Karpas-422 (cell line): ENCODE measurements at regions not wholly inside any gene's neighbourhood (a gene's known extent, or its start where the extent isn't known, plus 50 kb on each side); places are given as distances from the start of the nearest gene placed in this dataset.

Experiments
- DNase-seq: peaks from one replicate; pipeline ENCODE4 v3.0.0-alpha.2; 2015
- H2AFZ ChIP-seq: fragments of 200-600 bp; sonication (generic); 2 replicates; pipeline ENCODE4 v1.6.1; 2014; ENCODE audit warnings: antibody characterized with exemption, low read length, mixed read lengths
- H3K27ac ChIP-seq: fragments of 200-600 bp; sonication (generic); 2 replicates; pipeline ENCODE4 v1.5.1; 2014; ENCODE audit warnings: mild to moderate bottlenecking, low read length, moderate library complexity
- H3K27me3 ChIP-seq: fragments of 200-600 bp; sonication (generic); 2 replicates; pipeline ENCODE4 v1.6.1; 2014; ENCODE audit warnings: low read length, mixed read lengths
- H3K36me3 ChIP-seq: fragments of 200-600 bp; sonication (generic); 2 replicates; pipeline ENCODE4 v1.6.1; 2014; ENCODE audit warnings: low read length, mixed read lengths; ENCODE audit not compliant: insufficient read depth
- H3K4me1 ChIP-seq: fragments of 200-600 bp; sonication (generic); 2 replicates; pipeline ENCODE4 v1.6.1; 2014; ENCODE audit warnings: mild to moderate bottlenecking, low read length, mixed read lengths
- H3K4me2 ChIP-seq: fragments of 200-600 bp; sonication (generic); 2 replicates; pipeline ENCODE4 v1.6.1; 2014; ENCODE audit warnings: low read length, low read depth, mild to moderate bottlenecking; ENCODE audit not compliant: poor library complexity, severe bottlenecking
- H3K4me3 ChIP-seq: fragments of 200-600 bp; sonication (generic); 2 replicates; pipeline ENCODE4 v1.5.1; 2014; ENCODE audit warnings: mild to moderate bottlenecking, antibody characterized with exemption, low read length, mixed read lengths
- H3K79me2 ChIP-seq: fragments of 200-600 bp; sonication (generic); 2 replicates; pipeline ENCODE4 v1.6.1; 2014; ENCODE audit warnings: mild to moderate bottlenecking, low read length, mixed read lengths
- H3K9ac ChIP-seq: fragments of 200-600 bp; sonication (generic); 2 replicates; pipeline ENCODE4 v1.6.0; 2014; ENCODE audit warnings: low read length
- H3K9me2 ChIP-seq: fragments of 200-600 bp; sonication (generic), shearing (Covaris generic); replicated peaks from 2 replicates; pipeline ENCODE4 v1.6.0; 2014; ENCODE audit warnings: mild to moderate bottlenecking, low read length, moderate library complexity; ENCODE audit not compliant: insufficient read depth
- H3K9me3 ChIP-seq: fragments of 300-700, 200-600 bp; sonication (generic); 2 replicates; pipeline ENCODE4 v1.6.1; 2014; ENCODE audit warnings: low read length, mixed read lengths
- H4K20me1 ChIP-seq: fragments of 200-600 bp; sonication (generic); 2 replicates; pipeline ENCODE4 v1.6.1; 2014; ENCODE audit warnings: mild to moderate bottlenecking, antibody characterized with exemption, low read length, low read depth; ENCODE audit not compliant: insufficient read depth

DNA sequence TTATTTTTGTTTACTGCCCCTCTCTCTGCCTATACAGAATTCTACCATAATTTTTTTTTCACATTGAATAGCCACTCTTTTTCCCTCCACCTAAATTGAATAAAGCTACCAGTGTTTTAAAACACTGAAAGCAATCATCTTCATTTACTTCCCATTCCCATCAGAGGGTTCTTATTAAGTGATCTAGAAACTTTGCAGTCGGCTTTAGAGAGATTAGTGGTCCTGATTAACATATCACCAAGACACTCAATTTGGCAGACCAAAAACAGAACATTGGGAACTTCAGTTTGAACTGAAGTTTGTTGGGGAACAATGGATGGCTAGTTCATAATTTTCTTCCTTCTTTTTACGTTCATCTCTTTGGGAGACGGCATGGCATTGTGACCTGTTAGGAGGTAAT, 249.5 kb downstream of the CBLN4 start:
- Histone ChIP-seq H2AFZ (no peak overlapping the region), H3K36me3 (no peaks in the 10 kb centered on the region), H3K4me2 (no peak overlapping the region), H3K27me3 (no peaks in the 10 kb centered on the region), H3K9ac (no peak overlapping the region), H3K9me2 (no peaks in the 10 kb centered on the region), H3K79me2 (no peaks in the 10 kb centered on the region), H3K4me1 (no peaks in the 10 kb centered on the region), H3K4me3 (no peak overlapping the region), H4K20me1 (no peaks in the 10 kb centered on the region), H3K27ac (no peak overlapping the region), H3K9me3 (peaks cover 19% of the 10 kb centered on the region)
- no peak for DNase-seq

GRCh38 chr20:55755411-55755810, 249.9 kb downstream of the CBLN4 start:
- Histone ChIP-seq H3K79me2 (no peaks in the 10 kb centered on the region), H3K27ac (no peak overlapping the region), H3K4me3 (no peak overlapping the region), H3K9ac (no peak overlapping the region), H3K9me2 (no peaks in the 10 kb centered on the region), H4K20me1 (no peaks in the 10 kb centered on the region), H2AFZ (no peak overlapping the region), H3K9me3 (peaks cover 18% of the 10 kb centered on the region), H3K4me2 (no peak overlapping the region), H3K27me3 (no peaks in the 10 kb centered on the region), H3K36me3 (no peaks in the 10 kb centered on the region), H3K4me1 (no peaks in the 10 kb centered on the region)
- DNase-seq, result no peak

DNA sequence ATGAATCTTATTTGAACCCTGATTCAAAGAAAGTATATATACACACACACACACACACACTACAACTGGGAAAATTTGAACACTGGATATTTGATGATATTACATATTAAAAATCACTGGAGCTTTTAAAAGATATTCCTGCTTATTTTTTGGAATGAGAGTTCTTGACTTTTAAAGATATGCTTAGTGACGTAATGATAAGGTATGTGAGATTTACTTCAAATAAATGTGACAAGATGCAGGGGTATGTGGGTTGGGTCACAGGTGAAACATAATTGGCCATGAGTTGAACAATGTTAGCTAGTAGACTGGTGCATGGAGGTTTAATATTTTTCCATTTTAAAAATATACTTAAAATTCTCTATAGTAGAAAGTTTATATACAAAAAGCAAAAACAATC, 258.6 kb downstream of the CBLN4 start:
- no peak for DNase-seq
- H3K9me2 ChIP-seq, result no peaks in the 10 kb centered on the region
- H4K20me1 ChIP-seq, result no peaks in the 10 kb centered on the region
- H3K9me3 ChIP-seq, result peaks cover 23% of the 10 kb centered on the region
- H3K4me1 ChIP-seq, result no peaks in the 10 kb centered on the region
- no peaks in the 10 kb centered on the region for H3K27me3 ChIP-seq
- no peak overlapping the region for H3K27ac ChIP-seq
- no peaks in the 10 kb centered on the region for H3K36me3 ChIP-seq
- H3K4me3 ChIP-seq, result no peak overlapping the region
- no peak overlapping the region for H2AFZ ChIP-seq
- no peak overlapping the region for H3K4me2 ChIP-seq
- H3K9ac ChIP-seq, result no peak overlapping the region
- H3K79me2 ChIP-seq, result no peaks in the 10 kb centered on the region

DNA sequence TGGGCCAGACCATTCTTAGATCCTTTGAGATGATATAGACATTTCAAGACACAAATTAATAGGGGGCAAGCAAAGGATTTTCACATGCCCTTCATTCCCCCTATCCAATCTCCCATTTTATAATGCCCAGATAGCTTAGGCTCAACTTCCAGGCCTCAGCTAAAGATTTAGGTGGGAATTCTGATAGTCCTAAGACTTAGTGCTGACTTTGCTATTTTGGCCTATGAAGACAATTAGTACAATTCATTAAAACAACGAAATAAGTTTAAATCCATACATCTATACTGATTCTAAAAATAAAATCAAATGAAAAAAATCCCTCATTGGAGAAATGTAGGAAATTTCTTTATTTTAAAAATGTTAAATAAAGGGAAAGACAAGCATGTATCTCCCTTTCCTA, 259.5 kb downstream of the CBLN4 start:
- no peak overlapping the region for H3K9ac ChIP-seq
- H3K9me2 ChIP-seq, result no peaks in the 10 kb centered on the region
- no peaks in the 10 kb centered on the region for H3K27me3 ChIP-seq
- H3K79me2 ChIP-seq, result no peaks in the 10 kb centered on the region
- no peaks in the 10 kb centered on the region for H3K36me3 ChIP-seq
- H3K4me3 ChIP-seq, result no peak overlapping the region
- H2AFZ ChIP-seq, result no peak overlapping the region
- H3K4me2 ChIP-seq, result no peak overlapping the region
- H4K20me1 ChIP-seq, result no peaks in the 10 kb centered on the region
- H3K9me3 ChIP-seq, result peaks cover 26% of the 10 kb centered on the region
- H3K4me1 ChIP-seq, result no peaks in the 10 kb centered on the region
- no peak overlapping the region for H3K27ac ChIP-seq
- no peak for DNase-seq

DNA sequence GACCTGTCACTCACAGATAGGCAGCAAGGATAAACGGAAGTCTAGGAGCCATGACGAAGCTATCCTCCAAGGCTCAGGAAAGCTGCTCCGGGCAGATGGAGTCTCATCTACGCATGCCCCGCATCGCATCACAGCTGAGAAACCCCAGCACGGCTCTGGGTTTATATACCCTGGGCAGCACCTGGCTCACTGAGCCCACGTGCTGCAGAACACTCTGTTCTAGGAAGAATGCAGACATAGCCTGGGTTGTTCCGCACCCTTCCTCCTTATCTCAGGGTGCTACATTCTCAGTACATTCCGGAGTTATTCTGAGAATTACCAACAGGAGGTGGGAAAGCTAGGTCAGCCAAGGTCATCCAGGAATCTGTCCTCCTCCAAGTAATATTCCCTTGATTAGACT, 260.4 kb downstream of the CBLN4 start:
- Histone ChIP-seq H3K9me3 (peaks cover 23% of the 10 kb centered on the region), H4K20me1 (no peaks in the 10 kb centered on the region), H3K27ac (no peak overlapping the region), H3K36me3 (no peaks in the 10 kb centered on the region), H3K4me1 (no peaks in the 10 kb centered on the region), H3K9ac (no peak overlapping the region), H3K4me2 (no peak overlapping the region), H3K79me2 (no peaks in the 10 kb centered on the region), H3K27me3 (no peaks in the 10 kb centered on the region), H3K9me2 (no peaks in the 10 kb centered on the region), H2AFZ (no peak overlapping the region), H3K4me3 (no peak overlapping the region)
- DNase-seq, result no peak

- Histone ChIP-seq H4K20me1 (no peaks in the 10 kb centered on the region), H3K27ac (no peak overlapping the region)
These were observed 263.5 kb downstream of the CBLN4 start for GRCh38 chr20:55741801-55742200.

GRCh38 chr20:55740076-55740475, 265.2 kb downstream of the CBLN4 start:
- no peak for DNase-seq
- H3K79me2 ChIP-seq, result no peaks in the 10 kb centered on the region
- no peaks in the 10 kb centered on the region for H3K4me1 ChIP-seq
- H3K9me2 ChIP-seq, result no peaks in the 10 kb centered on the region
- H3K4me3 ChIP-seq, result no peak overlapping the region
- no peak overlapping the region for H3K9ac ChIP-seq
- H3K4me2 ChIP-seq, result no peak overlapping the region
- H3K36me3 ChIP-seq, result no peaks in the 10 kb centered on the region
- peaks cover 40% of the 10 kb centered on the region for H3K9me3 ChIP-seq
- H3K27me3 ChIP-seq, result no peaks in the 10 kb centered on the region
- no peaks in the 10 kb centered on the region for H4K20me1 ChIP-seq
- H2AFZ ChIP-seq, result no peak overlapping the region
- H3K27ac ChIP-seq, result no peak overlapping the region

More at GRCh38 chr20:55741801-55742200, 263.5 kb downstream of the CBLN4 start:
- Histone ChIP-seq H3K4me1 (no peaks in the 10 kb centered on the region), H3K27me3 (no peaks in the 10 kb centered on the region), H3K4me3 (no peak overlapping the region), H3K4me2 (no peak overlapping the region), H3K9ac (no peak overlapping the region), H2AFZ (no peak overlapping the region), H3K36me3 (no peaks in the 10 kb centered on the region), H3K9me3 (peaks cover 41% of the 10 kb centered on the region), H3K79me2 (no peaks in the 10 kb centered on the region), H3K9me2 (no peaks in the 10 kb centered on the region)
- DNase-seq, result no peak

DNA sequence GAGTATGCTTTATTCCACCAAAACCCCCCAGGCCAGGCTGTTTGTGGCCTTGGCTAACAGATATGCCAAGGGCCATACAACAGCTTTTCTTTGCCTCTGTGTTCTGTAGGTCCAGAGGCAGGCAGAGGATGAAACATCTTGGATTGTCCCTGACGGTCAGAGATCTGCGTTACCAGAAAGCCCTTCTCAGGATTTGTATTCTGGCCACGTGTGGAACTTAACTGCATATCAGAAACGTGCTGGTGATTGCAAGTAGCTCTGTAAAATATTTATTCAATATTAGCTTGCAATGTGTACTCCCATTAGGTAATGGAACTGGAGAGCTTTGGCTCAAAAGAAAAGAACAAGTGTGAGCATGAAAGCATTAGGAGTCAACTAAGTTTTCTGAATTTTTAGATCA, 275.0 kb downstream of the CBLN4 start:
- H3K4me2 ChIP-seq, result no peak overlapping the region
- no peak overlapping the region for H3K9ac ChIP-seq
- no peaks in the 10 kb centered on the region for H4K20me1 ChIP-seq
- H3K79me2 ChIP-seq, result no peaks in the 10 kb centered on the region
- no peaks in the 10 kb centered on the region for H3K36me3 ChIP-seq
- peaks cover 29% of the 10 kb centered on the region for H3K9me3 ChIP-seq
- no peak overlapping the region for H2AFZ ChIP-seq
- DNase-seq, result no peak
- H3K4me3 ChIP-seq, result no peak overlapping the region
- H3K27me3 ChIP-seq, result no peaks in the 10 kb centered on the region
- H3K27ac ChIP-seq, result no peak overlapping the region
- H3K9me2 ChIP-seq, result no peaks in the 10 kb centered on the region
- H3K4me1 ChIP-seq, result no peaks in the 10 kb centered on the region

GRCh38 chr20:55714736-55715135, 290.6 kb downstream of the CBLN4 start:
- H3K27ac ChIP-seq, result no peak overlapping the region
- no peaks in the 10 kb centered on the region for H3K27me3 ChIP-seq
- no peaks in the 10 kb centered on the region for H3K79me2 ChIP-seq
- H4K20me1 ChIP-seq, result no peaks in the 10 kb centered on the region
- no peak overlapping the region for H3K4me3 ChIP-seq
- H3K4me1 ChIP-seq, result no peaks in the 10 kb centered on the region
- H3K9me2 ChIP-seq, result no peaks in the 10 kb centered on the region
- no peak for DNase-seq
- H3K9ac ChIP-seq, result no peak overlapping the region
- H2AFZ ChIP-seq, result no peak overlapping the region
- peaks cover 20% of the 10 kb centered on the region for H3K9me3 ChIP-seq
- H3K36me3 ChIP-seq, result no peaks in the 10 kb centered on the region
- H3K4me2 ChIP-seq, result no peak overlapping the region
